Neural progenitor cell (in vitro differentiated cells): ENCODE measurements at regions not wholly inside any gene's neighbourhood (a gene's known extent, or its start where the extent isn't known, plus 50 kb on each side); places are given as distances from the start of the nearest gene placed in this dataset.

Experiments
- DNase-seq: peaks from one replicate; pipeline ENCODE4 v3.0.0-alpha.2; 2016; ENCODE audit warnings: low spot score
- H2AFZ ChIP-seq: fragments of 200-600 bp; sonication (generic); replicated peaks from 2 replicates; pipeline ENCODE4 v1.6.1; 2016; ENCODE audit warnings: antibody characterized with exemption
- H3F3A ChIP-seq: fragments of 200-600 bp; sonication (generic); 2 replicates; pipeline ENCODE4 v1.6.1; 2016; ENCODE audit warnings: antibody characterized with exemption, low read depth
- H3K27ac ChIP-seq: fragments of 200-600 bp; sonication (generic); 2 replicates; pipeline ENCODE4 v1.5.1; 2016; ENCODE audit warnings: mild to moderate bottlenecking
- H3K27me3 ChIP-seq: fragments of 200-600 bp; sonication (generic); 2 replicates; pipeline ENCODE4 v1.6.1; 2016; ENCODE audit warnings: mild to moderate bottlenecking, moderate library complexity
- H3K36me3 ChIP-seq: fragments of 200-600 bp; sonication (generic); 2 replicates; pipeline ENCODE4 v1.5.1; 2016
- H3K4me1 ChIP-seq: fragments of 200-600 bp; sonication (generic); 2 replicates; pipeline ENCODE4 v1.6.1; 2016; ENCODE audit warnings: mixed run types
- H3K4me2 ChIP-seq: fragments of 200-600 bp; sonication (generic); 2 replicates; pipeline ENCODE4 v1.6.1; 2016
- H3K4me3 ChIP-seq: fragments of 200-600 bp; sonication (generic); 2 replicates; pipeline ENCODE4 v1.5.1; 2016
- H3K79me2 ChIP-seq: fragments of 200-600 bp; sonication (generic); 2 replicates; pipeline ENCODE4 v1.6.1; 2016; ENCODE audit warnings: low read depth
- H3K9ac ChIP-seq: fragments of 200-600 bp; sonication (generic); 2 replicates; pipeline ENCODE4 v1.6.1; 2016
- H3K9me3 ChIP-seq: fragments of 200-600 bp; sonication (generic); 2 replicates; pipeline ENCODE4 v1.5.1; 2016; ENCODE audit warnings: low read depth
- H4K20me1 ChIP-seq: fragments of 200-600 bp; sonication (generic); 2 replicates; pipeline ENCODE4 v1.6.1; 2016; ENCODE audit warnings: low read depth
- H3K27ac Mint-ChIP-seq: 3 replicates; pipeline ENCODE4 v1.8.0; 2021; ENCODE audit warnings: mixed read lengths
- H3K27me3 Mint-ChIP-seq: 2 replicates; pipeline ENCODE4 v1.8.0; 2022; ENCODE audit warnings: low read depth, mild to moderate bottlenecking, inconsistent platforms, moderate library complexity, mixed read lengths; ENCODE audit not compliant: insufficient read depth
- H3K36me3 Mint-ChIP-seq: 3 replicates; pipeline ENCODE4 v1.8.0; 2021; ENCODE audit warnings: mixed read lengths
- H3K4me1 Mint-ChIP-seq: 3 replicates; pipeline ENCODE4 v1.8.0; 2021; ENCODE audit warnings: mixed read lengths
- H3K4me3 Mint-ChIP-seq: 3 replicates; pipeline ENCODE4 v1.8.0; 2021; ENCODE audit warnings: mild to moderate bottlenecking, moderate library complexity, mixed read lengths
- H3K9me3 Mint-ChIP-seq: 3 replicates; pipeline ENCODE4 v1.8.0; 2020; ENCODE audit warnings: mixed read lengths
- EZH2 ChIP-seq: fragments of 200-600 bp; sonication (generic); IDR thresholded peaks from 2 replicates; pipeline ENCODE4 v1.6.1; 2017; ENCODE audit warnings: antibody characterized with exemption, mild to moderate bottlenecking, moderate library complexity
- EZH2phosphoT487 ChIP-seq: fragments of 200-600 bp; sonication (generic); IDR thresholded peaks from 2 replicates; pipeline ENCODE4 v1.6.1; 2017; ENCODE audit warnings: antibody characterized with exemption
- TF ChIP-seq, protein P1 (sequence below): fragments of 200-600 bp; sonication (generic); IDR thresholded peaks from 2 replicates; pipeline ENCODE4 v1.5.1; 2017; ENCODE audit warnings: antibody characterized with exemption, mild to moderate bottlenecking

DNA sequence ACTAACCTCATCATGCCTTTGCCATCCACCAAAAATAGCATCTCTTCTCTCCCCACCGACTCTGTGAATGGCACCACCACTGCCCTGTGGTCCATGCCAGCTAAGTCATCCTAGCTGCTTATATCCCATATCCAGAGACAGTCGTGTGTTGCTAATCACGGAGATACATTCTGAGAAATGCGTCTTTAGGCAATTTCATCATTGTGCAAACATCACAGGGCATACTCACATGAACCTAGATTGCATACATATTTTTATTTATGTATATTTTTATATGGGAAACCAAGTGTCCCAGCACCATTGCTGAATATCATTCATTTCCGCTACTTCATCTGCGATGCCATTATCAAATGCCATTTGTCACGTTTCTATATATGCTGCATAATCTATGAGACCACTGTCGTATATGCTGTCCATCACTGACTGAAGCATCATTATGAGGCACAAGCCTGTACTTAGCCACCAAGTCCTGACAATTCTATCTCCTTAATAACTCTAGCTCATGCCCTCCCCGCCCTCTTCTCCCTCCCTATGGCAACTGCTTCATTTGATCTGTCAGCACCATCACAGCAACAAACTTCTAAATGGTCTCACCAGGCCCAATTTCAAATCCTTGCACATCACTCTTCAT is 104.2 kb downstream of the HSPH1 start:
- no peaks in the 10 kb centered on the region for H4K20me1 ChIP-seq
- H3K27me3 ChIP-seq: no peaks in the 10 kb centered on the region
- Mint-ChIP-seq H3K36me3 (no peaks in the 10 kb centered on the region), H3K4me1 (no peaks in the 10 kb centered on the region), H3K27ac (no peak overlapping the region), H3K9me3 (no peaks in the 10 kb centered on the region), H3K4me3 (no peak overlapping the region), H3K27me3 (no peaks in the 10 kb centered on the region)
- no peaks in the 10 kb centered on the region for H3K9me3 ChIP-seq
- H3K4me2 ChIP-seq: no peak overlapping the region
- TF ChIP-seq EZH2 (no peak), EZH2phosphoT487 (no peak)
- TF ChIP-seq, protein P1, sequence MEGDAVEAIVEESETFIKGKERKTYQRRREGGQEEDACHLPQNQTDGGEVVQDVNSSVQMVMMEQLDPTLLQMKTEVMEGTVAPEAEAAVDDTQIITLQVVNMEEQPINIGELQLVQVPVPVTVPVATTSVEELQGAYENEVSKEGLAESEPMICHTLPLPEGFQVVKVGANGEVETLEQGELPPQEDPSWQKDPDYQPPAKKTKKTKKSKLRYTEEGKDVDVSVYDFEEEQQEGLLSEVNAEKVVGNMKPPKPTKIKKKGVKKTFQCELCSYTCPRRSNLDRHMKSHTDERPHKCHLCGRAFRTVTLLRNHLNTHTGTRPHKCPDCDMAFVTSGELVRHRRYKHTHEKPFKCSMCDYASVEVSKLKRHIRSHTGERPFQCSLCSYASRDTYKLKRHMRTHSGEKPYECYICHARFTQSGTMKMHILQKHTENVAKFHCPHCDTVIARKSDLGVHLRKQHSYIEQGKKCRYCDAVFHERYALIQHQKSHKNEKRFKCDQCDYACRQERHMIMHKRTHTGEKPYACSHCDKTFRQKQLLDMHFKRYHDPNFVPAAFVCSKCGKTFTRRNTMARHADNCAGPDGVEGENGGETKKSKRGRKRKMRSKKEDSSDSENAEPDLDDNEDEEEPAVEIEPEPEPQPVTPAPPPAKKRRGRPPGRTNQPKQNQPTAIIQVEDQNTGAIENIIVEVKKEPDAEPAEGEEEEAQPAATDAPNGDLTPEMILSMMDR: no peak
- H3K4me1 ChIP-seq: no peaks in the 10 kb centered on the region
- H3K36me3 ChIP-seq: no peaks in the 10 kb centered on the region
- H3K4me3 ChIP-seq: no peak overlapping the region
- H3K9ac ChIP-seq: no peak overlapping the region
- H3K27ac ChIP-seq: no peak overlapping the region
- no peak overlapping the region for H2AFZ ChIP-seq
- no peaks in the 10 kb centered on the region for H3F3A ChIP-seq
- no peak for DNase-seq
- H3K79me2 ChIP-seq: no peaks in the 10 kb centered on the region

DNA sequence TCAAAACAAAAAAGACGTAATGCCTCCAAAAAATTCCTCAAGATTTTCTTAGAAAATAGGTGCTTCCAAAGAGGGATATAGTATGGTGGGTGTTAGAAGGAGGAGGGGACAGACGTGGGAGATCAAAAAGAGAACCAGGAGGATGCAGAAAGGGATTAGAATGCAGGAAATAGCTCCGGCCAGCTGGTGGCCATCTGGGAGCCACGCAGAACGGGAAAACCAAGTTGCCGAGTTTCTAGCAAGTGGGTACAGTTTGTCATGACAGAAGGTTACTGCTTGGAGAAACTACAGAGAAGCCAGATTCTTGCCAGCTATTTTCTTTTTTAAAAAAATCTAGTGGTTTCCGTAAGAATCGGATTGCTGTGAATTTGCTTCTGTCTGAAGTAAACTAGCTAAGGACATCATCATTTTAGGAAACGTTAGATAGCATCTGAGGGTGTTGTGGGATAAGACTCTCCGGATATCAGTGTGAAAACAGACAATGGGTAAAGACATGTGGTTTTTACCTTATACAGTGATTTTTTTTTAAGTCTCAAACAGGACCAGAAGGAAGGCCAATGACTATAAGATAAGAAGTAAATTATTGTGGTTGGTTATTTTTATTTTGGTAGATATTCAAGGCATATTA is 104.9 kb downstream of the HSPH1 start:
- no peaks in the 10 kb centered on the region for H3F3A ChIP-seq
- Mint-ChIP-seq H3K4me3 (no peak overlapping the region), H3K27me3 (no peaks in the 10 kb centered on the region), H3K4me1 (peaks cover 1% of the 10 kb centered on the region), H3K36me3 (no peaks in the 10 kb centered on the region), H3K9me3 (no peaks in the 10 kb centered on the region), H3K27ac (peak overlapping the region; percentile 8)
- H3K27ac ChIP-seq: no peak overlapping the region
- no peaks in the 10 kb centered on the region for H3K27me3 ChIP-seq
- no peaks in the 10 kb centered on the region for H3K4me1 ChIP-seq
- no peak overlapping the region for H3K4me2 ChIP-seq
- DNase-seq: no peak
- H3K36me3 ChIP-seq: no peaks in the 10 kb centered on the region
- H4K20me1 ChIP-seq: no peaks in the 10 kb centered on the region
- no peaks in the 10 kb centered on the region for H3K9me3 ChIP-seq
- no peak overlapping the region for H2AFZ ChIP-seq
- H3K79me2 ChIP-seq: no peaks in the 10 kb centered on the region
- H3K9ac ChIP-seq: no peak overlapping the region
- no peak overlapping the region for H3K4me3 ChIP-seq
- TF ChIP-seq, protein P1: no peak

DNA sequence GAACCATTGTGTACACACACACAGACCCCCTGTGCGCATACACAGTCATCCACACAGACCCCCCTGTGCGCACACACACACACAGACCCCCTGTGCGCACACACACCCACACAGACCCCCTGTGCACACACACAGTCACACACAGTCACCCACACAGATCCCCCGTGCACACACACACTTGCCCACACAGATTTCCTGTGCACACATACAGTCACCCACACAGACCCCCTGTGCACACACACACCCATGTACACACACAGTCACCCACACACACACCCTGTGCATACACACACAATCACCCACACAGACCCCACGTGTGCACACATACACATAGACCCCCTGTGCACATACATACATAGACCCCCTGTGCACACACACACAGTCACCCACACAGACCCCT is 106.1 kb downstream of the HSPH1 start:
- no peak overlapping the region for H3K27ac ChIP-seq
- H3K4me3 Mint-ChIP-seq: no peak overlapping the region
- no peak overlapping the region for H3K27ac Mint-ChIP-seq
- no peaks in the 10 kb centered on the region for H3K36me3 ChIP-seq
- H3K27me3 Mint-ChIP-seq: no peaks in the 10 kb centered on the region
- no peak for DNase-seq
- TF ChIP-seq EZH2phosphoT487 (no peak), EZH2 (no peak)
- TF ChIP-seq, protein P1: no peak
- H4K20me1 ChIP-seq: no peaks in the 10 kb centered on the region
- no peak overlapping the region for H3K4me3 ChIP-seq
- H3K4me1 Mint-ChIP-seq: peaks cover 5% of the 10 kb centered on the region
- no peak overlapping the region for H3K9ac ChIP-seq
- no peaks in the 10 kb centered on the region for H3K36me3 Mint-ChIP-seq
- H3K9me3 Mint-ChIP-seq: no peaks in the 10 kb centered on the region
- H3K4me1 ChIP-seq: no peaks in the 10 kb centered on the region
- no peaks in the 10 kb centered on the region for H3K79me2 ChIP-seq
- no peaks in the 10 kb centered on the region for H3K9me3 ChIP-seq
- H2AFZ ChIP-seq: no peak overlapping the region
- no peaks in the 10 kb centered on the region for H3K27me3 ChIP-seq
- no peaks in the 10 kb centered on the region for H3F3A ChIP-seq
- H3K4me2 ChIP-seq: no peak overlapping the region
